K562 (cell line): ENCODE measurements at regions not wholly inside any gene's neighbourhood (a gene's known extent, or its start where the extent isn't known, plus 50 kb on each side); places are given as distances from the start of the nearest gene placed in this dataset.

ENCODE experiments used
- ATAC-seq: fragments of 200-7000 bp; cut with Tn5 transposase; 3 replicates; pipeline ENCODE4 v1.9.1; 2020; ENCODE audit warnings: moderate library complexity
- BruUV-seq: library from RNA; stranded (reverse); fragments of 400-500 nt; replicated peaks from 2 replicates; lab custom pipeline; 2021; lab: Mats Ljungman, UMichigan
- CTCF ChIA-PET: fragments of 300-600 bp; formaldehyde crosslinking; extraction: SDS; loops from one replicate; lab custom pipeline; 2021; ENCODE audit warnings: low intra/inter-chr PET ratio; lab: Yijun Ruan, JAX
- POLR2A ChIA-PET: fragments of 300-600, 350-650 bp; sonication (Branson Sonifier 250); formaldehyde crosslinking; extraction: SDS; loops from one replicate; lab custom pipeline; 2021; ENCODE audit warnings: antibody characterized with exemption, inconsistent platforms; lab: Yijun Ruan, JAX
- DNase-seq, 4 experiments: peaks; one replicate each; pipeline versions ENCODE4 v3.0.0 to v3.0.0-alpha.2; 2011 to 2018; ENCODE audit warnings: low spot score in 3 of 4, mixed read lengths in 3 of 4; ENCODE audit errors: extremely low read depth in 1 of 4
- FAIRE-seq: peaks from 2 replicates; lab custom pipeline; 2011; peaks lifted over from hg19 to GRCh38; lab: Jason Lieb, UNC
- H2AFZ ChIP-seq: 2 replicates; pipeline ENCODE4 v1.6.0; 2011; ENCODE audit warnings: low read depth, low read length, control low read depth, inconsistent platforms
- H3K27ac ChIP-seq: fragments of 200-600 bp; 3 replicates; pipeline ENCODE4 v1.8.0; 2011; ENCODE audit warnings: low read depth, mild to moderate bottlenecking, control low read depth, inconsistent platforms, low read length, moderate library complexity, mixed read lengths; ENCODE audit errors: extremely low read depth
- H3K27me3 ChIP-seq, 2 experiments: fragments of 300-600 bp in 1 of 2; 2 replicates in 1 of 2; 3 replicates in 1 of 2; pipeline versions ENCODE4 v1.6.0 to v1.8.0; 2011; ENCODE audit warnings: inconsistent platforms in 2 of 2, low read length in 2 of 2, mild to moderate bottlenecking in 1 of 2, mixed read lengths in 1 of 2, moderate library complexity in 1 of 2; ENCODE audit not compliant: control insufficient read depth in 2 of 2, insufficient read depth in 2 of 2
- H3K36me3 ChIP-seq: fragments of 300-600 bp; 3 replicates; pipeline ENCODE4 v1.8.0; 2011; ENCODE audit warnings: mild to moderate bottlenecking, low read length, inconsistent platforms; ENCODE audit not compliant: control insufficient read depth, insufficient read depth
- H3K4me1 ChIP-seq, 2 experiments: fragments of 200-600 bp in 1 of 2; replicated peaks in 1 of 2; 2 replicates in 1 of 2; 3 replicates in 1 of 2; pipeline versions ENCODE4 v1.5.1 to v1.8.0; 2011; ENCODE audit warnings: inconsistent platforms in 2 of 2, low read length in 2 of 2, mild to moderate bottlenecking in 1 of 2, mixed read lengths in 1 of 2, moderate library complexity in 1 of 2; ENCODE audit not compliant: control insufficient read depth in 2 of 2, insufficient read depth in 2 of 2
- H3K4me2 ChIP-seq: 2 replicates; pipeline ENCODE4 v1.6.1; 2011; ENCODE audit warnings: low read length, control low read depth, inconsistent platforms, mixed read lengths; ENCODE audit not compliant: insufficient read depth
- H3K4me3 ChIP-seq: fragments of 200-600 bp; sonication (generic), shearing (Covaris generic); 2 replicates; pipeline ENCODE4 v1.5.1; 2016; ENCODE audit warnings: control low read depth, inconsistent platforms
- H3K79me2 ChIP-seq: fragments of 200-600 bp; 3 replicates; pipeline ENCODE4 v1.8.0; 2011; ENCODE audit warnings: low read length, inconsistent platforms; ENCODE audit not compliant: control insufficient read depth, insufficient read depth
- H3K9ac ChIP-seq, 2 experiments: 2 replicates each; pipeline versions ENCODE4 v1.6.0 to v1.6.1; 2011; ENCODE audit warnings: low read depth in 2 of 2, low read length in 2 of 2, control low read depth in 1 of 2, inconsistent platforms in 1 of 2, mild to moderate bottlenecking in 1 of 2, mixed read lengths in 1 of 2; ENCODE audit not compliant: insufficient read depth in 1 of 2
- H3K9me1 ChIP-seq: one replicate; pipeline ENCODE4 v1.6.0; 2011; ENCODE audit warnings: inconsistent platforms, mild to moderate bottlenecking, low read length, moderate library complexity; ENCODE audit not compliant: control insufficient read depth, insufficient read depth
- H3K9me3 ChIP-seq: replicated peaks from 2 replicates; pipeline ENCODE4 v1.5.1; 2011; ENCODE audit warnings: low read depth, low read length, inconsistent platforms; ENCODE audit not compliant: control insufficient read depth, insufficient read depth
- H4K20me1 ChIP-seq: replicated peaks from 2 replicates; pipeline ENCODE4 v1.6.1; 2011; ENCODE audit warnings: low read length, inconsistent platforms, mixed read lengths; ENCODE audit not compliant: control insufficient read depth, insufficient read depth
- ATF2 ChIP-seq: sonication (generic); formaldehyde crosslinking; IDR thresholded peaks from 2 replicates; pipeline ENCODE4 v1.8.1; 2022; ENCODE audit warnings: missing genetic modification reagents
- ATF3 ChIP-seq, 2 experiments: fragments of 450-650 bp in 1 of 2; sonication (generic) in 1 of 2; formaldehyde crosslinking in 1 of 2; IDR thresholded peaks in 1 of 2; conservative IDR thresholded peaks in 1 of 2; 2 replicates each; pipeline versions ENCODE4 v1.6.1 to v1.8.1; 2016 to 2023; ENCODE audit warnings: mild to moderate bottlenecking in 2 of 2, moderate library complexity in 2 of 2, inconsistent platforms in 1 of 2, missing genetic modification reagents in 1 of 2
- EHMT2 ChIP-seq: fragments of 450-650 bp; IDR thresholded peaks from 2 replicates; pipeline ENCODE4 v1.6.1; 2018; ENCODE audit warnings: antibody characterized with exemption
- FOXK1 ChIP-seq: sonication (generic); formaldehyde crosslinking; IDR thresholded peaks from 2 replicates; pipeline ENCODE4 v1.8.0; 2022; ENCODE audit warnings: missing genetic modification reagents, mild to moderate bottlenecking, borderline replicate concordance
- MYC ChIP-seq, 2 experiments: fragments of 250-450 bp in 1 of 2; sonication (Bioruptor Pico) in 1 of 2; IDR thresholded peaks; 2 replicates each; pipeline versions ENCODE4 v1.5.1 to v1.6.1; 2012 to 2021; ENCODE audit warnings: low read depth in 2 of 2, borderline replicate concordance in 1 of 2, improper control_type of control experiment in 1 of 2, low read length in 1 of 2, mild to moderate bottlenecking in 1 of 2, moderate library complexity in 1 of 2
- NFE2L1 ChIP-seq: fragments of 450-650 bp; IDR thresholded peaks from 2 replicates; pipeline ENCODE4 v1.6.1; 2016; ENCODE audit warnings: missing genetic modification characterization, low read depth, mild to moderate bottlenecking, missing compliant biosample characterization, moderate library complexity, borderline replicate concordance
- SNAPC5 ChIP-seq: fragments of 250-450 bp; sonication (Bioruptor Pico); IDR thresholded peaks from 2 replicates; pipeline ENCODE4 v1.8.0; 2021; ENCODE audit warnings: moderate library complexity, mild to moderate bottlenecking, inconsistent platforms
- STAT5B ChIP-seq: fragments of 250-450 bp; sonication (Bioruptor Pico); IDR thresholded peaks from 2 replicates; pipeline ENCODE4 v1.8.0; 2021; ENCODE audit warnings: mild to moderate bottlenecking, inconsistent platforms
- ZNF644 ChIP-seq: fragments of 200-800 bp; sonication (Bioruptor generic); IDR thresholded peaks from 2 replicates; pipeline ENCODE4 v1.6.1; 2016; ENCODE audit warnings: low read depth, missing genetic modification characterization, missing compliant biosample characterization
- WGBS: fragments of 100-300 bp; shearing (Covaris generic); methylation state at CpG from one replicate; pipeline ENCODE4 v1.1.6; 2016; ENCODE audit warnings: low coverage, mixed read lengths; ENCODE audit not compliant: insufficient coverage; ENCODE audit errors: missing lambda C conversion rate; 5-methylcytosine and 5-hydroxymethylcytosine counted together
- in situ Hi-C: fragments of 300-500 bp; cut with MboI; formaldehyde crosslinking; loops from 4 replicates; pipeline ENCODE4 v1.15.0; 2018; ENCODE audit warnings: inconsistent platforms, mixed read lengths
- intact Hi-C: fragments of 100-400 bp; cut with micrococcal nuclease; formaldehyde crosslinking; loops from 2 replicates; pipeline ENCODE4 v1.14.2; 2022

- TF ChIP-seq ATF3 (IDR thresholded peaks at IDR 0.05) = no peak
- no peak for TF ChIP-seq ATF3 (CRISPR knock-in tag; conservative IDR thresholded peaks at IDR 0.05)
- TF ChIP-seq FOXK1 (CRISPR knock-in tag) = no peak
- no peak for TF ChIP-seq STAT5B (CRISPR knock-in tag)
- no peak for TF ChIP-seq NFE2L1
- no peak for TF ChIP-seq SNAPC5 (CRISPR knock-in tag)
- no peak for TF ChIP-seq ZNF644
Measured at GRCh38 chr1:213571843-213572242, 415.9 kb upstream of the PROX1 start (continued).

GRCh38 chr1:213572912-213573647, 414.7 kb upstream of the PROX1 start:
- Histone ChIP-seq H3K4me1 (no peaks in the 10 kb centered on the region), H4K20me1 (no peaks in the 10 kb centered on the region), H3K4me3 (no peak overlapping the region), H3K27ac (no peak overlapping the region), H3K9ac (no peak overlapping the region), H2AFZ (no peak overlapping the region), H3K36me3 (no peaks in the 10 kb centered on the region), H3K4me2 (no peak overlapping the region), H3K79me2 (no peaks in the 10 kb centered on the region), H3K27me3 (peaks cover 0 to 6% of the 10 kb centered on the region in 2 experiments; a peak in 1 of 5 replicates), H3K9me3 (no peaks in the 10 kb centered on the region), H3K9me1 (no peaks in the 10 kb centered on the region)
- ChIA-PET CTCF (no interaction called here), POLR2A (no interaction called here)
- DNase-seq (no peak), FAIRE-seq (peak; percentile 44), ATAC-seq (no peak)
- in situ Hi-C loops = no loop called here
- intact Hi-C loops = no loop called here
- 0% methylated on average over 3 of the region's 3 CpGs for WGBS
- BruUV-seq = no TSS peak
- TF ChIP-seq EHMT2 (no peak), MYC (IDR thresholded peaks at IDR 0.05; ENCODE audit: low read depth, low read length) (no peak), MYC (CRISPR knock-in tag; IDR thresholded peaks at IDR 0.05; ENCODE audit: borderline replicate concordance, low read depth) (no peak), ATF2 (no peak)
